C4-2B (cell line): ENCODE measurements at regions not wholly inside any gene's neighbourhood (a gene's known extent, or its start where the extent isn't known, plus 50 kb on each side); places are given as distances from the start of the nearest gene placed in this dataset.

Experiments used
- H3K27ac ChIP-seq: fragments of 450-650 bp; 2 replicates; pipeline ENCODE4 v1.5.1; 2017
- CTCF ChIP-seq: fragments of 450-650 bp; conservative IDR thresholded peaks from 2 replicates; pipeline ENCODE4 v1.5.1; 2017; ENCODE audit warnings: mild to moderate bottlenecking
- ZFX ChIP-seq: fragments of 450-650 bp; IDR thresholded peaks from 2 replicates; pipeline ENCODE4 v1.6.1; 2017

- H3K27ac ChIP-seq, result no peak overlapping the region
- no peak for TF ChIP-seq ZFX
- TF ChIP-seq CTCF, result no peak
Measured at GRCh38 chr10:118979661-118980060, 49.9 kb upstream of the NANOS1 start.
